ENCODE measurements at regions not wholly inside any gene's neighbourhood (a gene's known extent, or its start where the extent isn't known, plus 50 kb on each side); places are given as distances from the start of the nearest gene placed in this dataset.
"Not testable (repeated sequence)": the region's sequence is repeated elsewhere in the genome, so short reads cannot be mapped to it uniquely, and the experiment has no call there.

- no peak for DNase-seq
Observed at GRCh38 chr11:87456499-87456898, 418.8 kb downstream of the TMEM135 start.

GRCh38 chr11:87455180-87455579 lies 417.4 kb downstream of the TMEM135 start:
- DNase-seq = no peak

- no peak for DNase-seq
Observed at GRCh38 chr11:87454241-87454640, 416.5 kb downstream of the TMEM135 start.

GRCh38 chr11:87453531-87454089 lies 415.9 kb downstream of the TMEM135 start:
- no peak for DNase-seq

- DNase-seq = not testable (repeated sequence)
Observed at GRCh38 chr11:87452025-87452424, 414.3 kb downstream of the TMEM135 start.

GRCh38 chr11:87451395-87451794 lies 413.7 kb downstream of the TMEM135 start:
- no peak for DNase-seq

- DNase-seq = no peak
Observed at GRCh38 chr11:87447606-87448005, 409.9 kb downstream of the TMEM135 start.

GRCh38 chr11:87444993-87445392 lies 407.3 kb downstream of the TMEM135 start:
- no peak for DNase-seq

GRCh38 chr11:87443707-87444106 lies 406.0 kb downstream of the TMEM135 start:
- no peak for DNase-seq

- DNase-seq = no peak
Observed at GRCh38 chr11:87440076-87440770, 402.5 kb downstream of the TMEM135 start.

- DNase-seq = no peak
Observed at GRCh38 chr11:87438416-87438815, 400.7 kb downstream of the TMEM135 start.

GRCh38 chr11:87437844-87438223 lies 400.1 kb downstream of the TMEM135 start:
- no peak for DNase-seq

GRCh38 chr11:87437133-87437843 lies 399.6 kb downstream of the TMEM135 start:
- no peak for DNase-seq

GRCh38 chr11:87432022-87432421 lies 394.3 kb downstream of the TMEM135 start:
- DNase-seq = no peak

GRCh38 chr11:87431392-87431791 lies 393.7 kb downstream of the TMEM135 start:
- no peak for DNase-seq

GRCh38 chr11:87430821-87431220 lies 393.1 kb downstream of the TMEM135 start:
- no peak for DNase-seq

- DNase-seq = no peak
Observed at GRCh38 chr11:87429996-87430395, 392.3 kb downstream of the TMEM135 start.

GRCh38 chr11:87428266-87428665 lies 390.5 kb downstream of the TMEM135 start:
- no peak for DNase-seq

GRCh38 chr11:87425943-87426342 lies 388.2 kb downstream of the TMEM135 start:
- no peak for DNase-seq

- DNase-seq = no peak
Observed at GRCh38 chr11:87425391-87425790, 387.7 kb downstream of the TMEM135 start.

- DNase-seq = no peak
Observed at GRCh38 chr11:87423161-87423560, 385.4 kb downstream of the TMEM135 start.

GRCh38 chr11:87422566-87422965 lies 384.8 kb downstream of the TMEM135 start:
- DNase-seq = no peak

- peak; percentile 87 for DNase-seq
Observed at GRCh38 chr11:87421422-87421821, 383.7 kb downstream of the TMEM135 start.

- DNase-seq = no peak
Observed at GRCh38 chr11:87417951-87418350, 380.2 kb downstream of the TMEM135 start.

Measured in hematopoietic multipotent progenitor cell treated with erythropoietin and hydrocortisone succinate and interleukin-3 and kit ligand, for 6 days (in vitro differentiated cells).